Astrocyte (in vitro differentiated cells and primary cell): ENCODE measurements at regions not wholly inside any gene's neighbourhood (a gene's known extent, or its start where the extent isn't known, plus 50 kb on each side); places are given as distances from the start of the nearest gene placed in this dataset.

Experiments
- EZH2 ChIP-seq: IDR thresholded peaks from 2 replicates; pipeline ENCODE4 v1.6.1; 2012; ENCODE audit warnings: mild to moderate bottlenecking, low read length, inconsistent platforms; ENCODE audit not compliant: insufficient read depth
- TF ChIP-seq, protein P1 (sequence below): IDR thresholded peaks from 2 replicates; pipeline ENCODE4 v1.5.1; 2011; ENCODE audit warnings: low read depth, mild to moderate bottlenecking, inconsistent platforms, low read length, moderate library complexity; ENCODE audit not compliant: insufficient read depth

DNA sequence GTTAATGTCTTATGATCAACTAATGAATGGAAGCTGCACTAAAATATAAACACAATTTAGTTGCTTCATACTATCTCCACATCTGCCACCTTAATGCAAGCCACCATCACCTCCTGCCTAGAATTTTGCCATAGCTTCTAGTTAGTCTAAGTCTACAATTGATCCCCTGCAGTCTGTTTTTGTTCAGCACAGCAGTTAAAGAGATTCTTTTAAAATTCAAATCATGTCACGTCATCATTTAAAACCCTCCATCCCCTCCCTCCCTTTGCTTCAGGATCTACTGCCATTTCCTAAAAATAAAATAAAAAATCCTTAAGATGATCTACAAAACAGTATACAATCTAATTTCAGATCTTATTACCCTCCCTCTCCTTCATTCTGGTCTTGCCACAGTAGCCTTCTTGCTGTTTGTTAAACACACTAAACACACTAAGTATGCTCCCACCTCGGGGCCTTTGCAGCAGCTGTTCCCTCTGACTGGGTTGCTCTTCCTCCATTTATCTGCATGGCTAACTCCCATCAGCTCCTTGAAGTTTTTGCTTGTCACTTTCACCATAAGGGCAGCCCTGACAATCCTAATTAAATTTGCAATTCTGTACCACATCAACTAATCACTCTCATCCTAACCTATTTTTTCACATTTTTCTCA, 97.0 kb upstream of the FOXP2 start:
- TF ChIP-seq, protein P1, sequence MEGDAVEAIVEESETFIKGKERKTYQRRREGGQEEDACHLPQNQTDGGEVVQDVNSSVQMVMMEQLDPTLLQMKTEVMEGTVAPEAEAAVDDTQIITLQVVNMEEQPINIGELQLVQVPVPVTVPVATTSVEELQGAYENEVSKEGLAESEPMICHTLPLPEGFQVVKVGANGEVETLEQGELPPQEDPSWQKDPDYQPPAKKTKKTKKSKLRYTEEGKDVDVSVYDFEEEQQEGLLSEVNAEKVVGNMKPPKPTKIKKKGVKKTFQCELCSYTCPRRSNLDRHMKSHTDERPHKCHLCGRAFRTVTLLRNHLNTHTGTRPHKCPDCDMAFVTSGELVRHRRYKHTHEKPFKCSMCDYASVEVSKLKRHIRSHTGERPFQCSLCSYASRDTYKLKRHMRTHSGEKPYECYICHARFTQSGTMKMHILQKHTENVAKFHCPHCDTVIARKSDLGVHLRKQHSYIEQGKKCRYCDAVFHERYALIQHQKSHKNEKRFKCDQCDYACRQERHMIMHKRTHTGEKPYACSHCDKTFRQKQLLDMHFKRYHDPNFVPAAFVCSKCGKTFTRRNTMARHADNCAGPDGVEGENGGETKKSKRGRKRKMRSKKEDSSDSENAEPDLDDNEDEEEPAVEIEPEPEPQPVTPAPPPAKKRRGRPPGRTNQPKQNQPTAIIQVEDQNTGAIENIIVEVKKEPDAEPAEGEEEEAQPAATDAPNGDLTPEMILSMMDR, result no peak
- TF ChIP-seq EZH2, result no peak
